GM23338 (cell line): ENCODE measurements at regions not wholly inside any gene's neighbourhood (a gene's known extent, or its start where the extent isn't known, plus 50 kb on each side); places are given as distances from the start of the nearest gene placed in this dataset.

Source experiments
- ATAC-seq: fragments of 200-7000 bp; cut with Tn5 transposase; 3 replicates; pipeline ENCODE4 v1.9.1; 2020
- DNase-seq: peaks from one replicate; pipeline ENCODE4 v3.0.0-alpha.2; 2015; ENCODE audit warnings: low spot score
- H2AFZ ChIP-seq: fragments of 200-600 bp; sonication (generic); 2 replicates; pipeline ENCODE4 v1.8.0; 2016; ENCODE audit warnings: antibody characterized with exemption, mild to moderate bottlenecking, moderate library complexity
- H3F3A ChIP-seq: fragments of 200-600 bp; sonication (generic); replicated peaks from 2 replicates; pipeline ENCODE4 v1.8.0; 2017; ENCODE audit warnings: antibody characterized with exemption, mixed run types, low read depth
- H3K27ac ChIP-seq: fragments of 200-600 bp; sonication (generic); 2 replicates; pipeline ENCODE4 v1.6.1; 2016; ENCODE audit warnings: low read depth
- H3K27me3 ChIP-seq: fragments of 200-600 bp; sonication (generic); 2 replicates; pipeline ENCODE4 v1.8.0; 2016; ENCODE audit warnings: mild to moderate bottlenecking, mixed run types, moderate library complexity; ENCODE audit not compliant: insufficient read depth
- H3K36me3 ChIP-seq: fragments of 200-600 bp; sonication (generic); 2 replicates; pipeline ENCODE4 v1.8.0; 2016; ENCODE audit warnings: mild to moderate bottlenecking; ENCODE audit not compliant: insufficient read depth
- H3K4me1 ChIP-seq: fragments of 200-600 bp; sonication (generic); 2 replicates; pipeline ENCODE4 v1.8.0; 2016; ENCODE audit warnings: mild to moderate bottlenecking, moderate library complexity; ENCODE audit not compliant: insufficient read depth
- H3K4me2 ChIP-seq: fragments of 200-600 bp; sonication (generic); 2 replicates; pipeline ENCODE4 v1.7.1; 2017; ENCODE audit warnings: mixed run types
- H3K4me3 ChIP-seq: fragments of 200-600 bp; sonication (generic); 2 replicates; pipeline ENCODE4 v1.6.1; 2016; ENCODE audit warnings: mixed run types
- H3K79me2 ChIP-seq: fragments of 200-600 bp; sonication (generic); replicated peaks from 2 replicates; pipeline ENCODE4 v1.8.0; 2017; ENCODE audit warnings: mild to moderate bottlenecking; ENCODE audit not compliant: insufficient read depth
- H3K9me2 ChIP-seq: fragments of 200-600 bp; sonication (generic); 2 replicates; pipeline ENCODE4 v1.8.0; 2017; ENCODE audit not compliant: insufficient read depth
- H4K20me1 ChIP-seq: fragments of 200-600 bp; sonication (generic); replicated peaks from 2 replicates; pipeline ENCODE4 v1.8.0; 2017; ENCODE audit warnings: mild to moderate bottlenecking; ENCODE audit not compliant: insufficient read depth
- H3K27ac Mint-ChIP-seq: 2 replicates; pipeline ENCODE4 v1.8.0; 2020; ENCODE audit warnings: inconsistent platforms, mild to moderate bottlenecking, moderate library complexity, mixed read lengths
- H3K27me3 Mint-ChIP-seq: 3 replicates; pipeline ENCODE4 v1.8.0; 2022; ENCODE audit warnings: low read depth, mild to moderate bottlenecking, moderate library complexity, mixed read lengths, inconsistent platforms; ENCODE audit not compliant: insufficient read depth, poor library complexity
- H3K36me3 Mint-ChIP-seq: 3 replicates; pipeline ENCODE4 v1.8.0; 2021; ENCODE audit warnings: low read depth, mild to moderate bottlenecking, inconsistent platforms, moderate library complexity, mixed read lengths
- H3K4me1 Mint-ChIP-seq: 3 replicates; pipeline ENCODE4 v1.8.0; 2020; ENCODE audit warnings: mild to moderate bottlenecking, inconsistent platforms, mixed read lengths
- H3K4me3 Mint-ChIP-seq: 3 replicates; pipeline ENCODE4 v1.8.0; 2021; ENCODE audit warnings: moderate library complexity, mild to moderate bottlenecking, inconsistent platforms, mixed read lengths
- H3K9me3 Mint-ChIP-seq: 3 replicates; pipeline ENCODE4 v1.8.0; 2020; ENCODE audit warnings: moderate library complexity, mild to moderate bottlenecking, inconsistent platforms, mixed read lengths
- CREB1 ChIP-seq: fragments of 250-450 bp; sonication (Bioruptor Pico); IDR thresholded peaks from 2 replicates; pipeline ENCODE4 v1.5.0; 2020; ENCODE audit warnings: low read depth, mild to moderate bottlenecking, moderate library complexity
- CTCF ChIP-seq, 2 experiments: fragments of 200-600 bp in 1 of 2; sonication (generic) in 1 of 2; conservative IDR thresholded peaks; 2 replicates each; pipeline versions ENCODE4 v1.5.1 to v1.6.1; 2016 to 2017; ENCODE audit warnings: antibody characterized with exemption in 2 of 2, low read depth in 2 of 2, mild to moderate bottlenecking in 2 of 2, moderate library complexity in 1 of 2
- ETS1 ChIP-seq: IDR thresholded peaks from 2 replicates; pipeline ENCODE4 v1.6.1; 2016; ENCODE audit warnings: antibody characterized with exemption
- EZH2 ChIP-seq: fragments of 200-600 bp; sonication (generic); IDR thresholded peaks from one replicate; pipeline ENCODE4 v1.8.0; 2017; ENCODE audit warnings: antibody characterized with exemption, mild to moderate bottlenecking, low read depth; ENCODE audit not compliant: unreplicated experiment
- JUNB ChIP-seq: IDR thresholded peaks from one replicate; pipeline ENCODE4 v1.6.1; 2016; ENCODE audit warnings: antibody characterized with exemption; ENCODE audit not compliant: unreplicated experiment
- NANOG ChIP-seq: IDR thresholded peaks from 2 replicates; pipeline ENCODE4 v1.6.1; 2016; ENCODE audit warnings: antibody characterized with exemption, borderline replicate concordance
- POLR2AphosphoS5 ChIP-seq: IDR thresholded peaks from 2 replicates; pipeline ENCODE4 v1.6.1; 2016; ENCODE audit warnings: antibody characterized with exemption, low read depth
- REST ChIP-seq: IDR thresholded peaks from one replicate; pipeline ENCODE4 v1.6.1; 2018; ENCODE audit warnings: antibody characterized with exemption; ENCODE audit not compliant: unreplicated experiment
- STAT1 ChIP-seq: IDR thresholded peaks from one replicate; pipeline ENCODE4 v1.6.1; 2016; ENCODE audit warnings: antibody characterized with exemption; ENCODE audit not compliant: unreplicated experiment
- ZNF114 ChIP-seq: fragments of 250-450 bp; sonication (Bioruptor Pico); IDR thresholded peaks from 2 replicates; pipeline ENCODE4 v1.5.0; 2020; ENCODE audit warnings: mild to moderate bottlenecking, moderate library complexity
- ZNF331 ChIP-seq: fragments of 250-450 bp; sonication (Bioruptor Pico); IDR thresholded peaks from 2 replicates; pipeline ENCODE4 v1.5.0; 2020; ENCODE audit warnings: low read depth, mild to moderate bottlenecking, moderate library complexity
- ZNF462 ChIP-seq: fragments of 250-450 bp; sonication (Bioruptor Pico); IDR thresholded peaks from 2 replicates; pipeline ENCODE4 v1.5.0; 2020; ENCODE audit warnings: mild to moderate bottlenecking, moderate library complexity

- TF ChIP-seq JUNB = no peak
- TF ChIP-seq STAT1 = no peak
- TF ChIP-seq EZH2 = no peak
- TF ChIP-seq NANOG = no peak
- no peak for TF ChIP-seq ZNF331 (CRISPR knock-in tag)
- no peak for TF ChIP-seq ZNF114 (CRISPR knock-in tag)
- TF ChIP-seq POLR2AphosphoS5 = no peak
- TF ChIP-seq REST = no peak
- TF ChIP-seq CTCF (conservative IDR thresholded peaks at IDR 0.05; ENCODE audit: low read depth in 2 of 2) = no peak
- TF ChIP-seq CREB1 = no peak
Observed at GRCh38 chr14:22011253-22011642, 337.6 kb upstream of the OR4E1 start (continued).

- ATAC-seq = no peak
- no peaks in the 10 kb centered on the region for H3K36me3 Mint-ChIP-seq
- TF ChIP-seq ETS1 = no peak
- TF ChIP-seq STAT1 = no peak
- no peak for TF ChIP-seq JUNB
- TF ChIP-seq ZNF462 (CRISPR knock-in tag) = no peak
Observed at GRCh38 chr14:22010545-22011252, 337.1 kb upstream of the OR4E1 start.

More at GRCh38 chr14:22010545-22011252, 337.1 kb upstream of the OR4E1 start:
- Mint-ChIP-seq H3K9me3 (no peaks in the 10 kb centered on the region), H3K4me3 (no peak overlapping the region), H3K27ac (no peak overlapping the region), H3K4me1 (no peaks in the 10 kb centered on the region), H3K27me3 (peaks cover 3% of the 10 kb centered on the region)
- no peaks in the 10 kb centered on the region for H3K36me3 ChIP-seq
- H3K4me1 ChIP-seq = no peaks in the 10 kb centered on the region
- H3K4me3 ChIP-seq = no peak overlapping the region
- no peaks in the 10 kb centered on the region for H3F3A ChIP-seq
- DNase-seq = no peak
- no peak overlapping the region for H2AFZ ChIP-seq
- H3K4me2 ChIP-seq = no peak overlapping the region
- H3K79me2 ChIP-seq = no peaks in the 10 kb centered on the region
- H3K27ac ChIP-seq = no peak overlapping the region
- H3K27me3 ChIP-seq = no peaks in the 10 kb centered on the region
- no peaks in the 10 kb centered on the region for H4K20me1 ChIP-seq
- peaks cover 15% of the 10 kb centered on the region for H3K9me2 ChIP-seq
